GM18502 (cell line): ENCODE measurements at regions not wholly inside any gene's neighbourhood (a gene's known extent, or its start where the extent isn't known, plus 50 kb on each side); places are given as distances from the start of the nearest gene placed in this dataset.

Experiments used
- ATAC-seq: cut with Tn5 transposase; IDR thresholded peaks from one replicate; pipeline ENCODE4 v1.9.1; 2021; ENCODE audit warnings: mild to moderate bottlenecking; ENCODE audit not compliant: unreplicated experiment, poor library complexity

GRCh38 chr15:98178861-98179260 lies 218.4 kb downstream of the ARRDC4 start:
- no peak for ATAC-seq

- no peak for ATAC-seq
Measured at GRCh38 chr15:98187549-98187948, 227.0 kb downstream of the ARRDC4 start.

GRCh38 chr15:98190914-98191313 lies 230.4 kb downstream of the ARRDC4 start:
- ATAC-seq, result no peak

- no peak for ATAC-seq
Measured at GRCh38 chr15:98195796-98196195, 235.3 kb downstream of the ARRDC4 start.

GRCh38 chr15:98196371-98196770 lies 235.9 kb downstream of the ARRDC4 start:
- ATAC-seq, result no peak

- ATAC-seq, result no peak
Measured at GRCh38 chr15:98202256-98202655, 241.8 kb downstream of the ARRDC4 start.

GRCh38 chr15:98203872-98204660 lies 243.6 kb downstream of the ARRDC4 start:
- no peak for ATAC-seq

- no peak for ATAC-seq
Measured at GRCh38 chr15:98207928-98208327, 247.4 kb downstream of the ARRDC4 start.

- ATAC-seq, result no peak
Measured at GRCh38 chr15:98213346-98213979, 253.0 kb downstream of the ARRDC4 start.

GRCh38 chr15:98216166-98216565 lies 255.7 kb downstream of the ARRDC4 start:
- no peak for ATAC-seq

GRCh38 chr15:98217356-98217755 lies 256.9 kb downstream of the ARRDC4 start:
- ATAC-seq, result no peak

GRCh38 chr15:98221144-98221543 lies 260.6 kb downstream of the ARRDC4 start:
- ATAC-seq, result no peak

- ATAC-seq, result no peak
Measured at GRCh38 chr15:98221577-98221976, 261.1 kb downstream of the ARRDC4 start.

GRCh38 chr15:98226149-98226548 lies 265.6 kb downstream of the ARRDC4 start:
- no peak for ATAC-seq

- ATAC-seq, result no peak
Measured at GRCh38 chr15:98226578-98226977, 266.1 kb downstream of the ARRDC4 start.

- no peak for ATAC-seq
Measured at GRCh38 chr15:98228846-98229245, 268.3 kb downstream of the ARRDC4 start.

GRCh38 chr15:98230975-98231374 lies 270.5 kb downstream of the ARRDC4 start:
- ATAC-seq, result no peak

- no peak for ATAC-seq
Measured at GRCh38 chr15:98231696-98232440, 271.4 kb downstream of the ARRDC4 start.

GRCh38 chr15:98232761-98233160 lies 272.3 kb downstream of the ARRDC4 start:
- no peak for ATAC-seq

- ATAC-seq, result no peak
Measured at GRCh38 chr15:98233873-98234272, 273.4 kb downstream of the ARRDC4 start.

GRCh38 chr15:98240303-98240702 lies 279.8 kb downstream of the ARRDC4 start:
- ATAC-seq, result no peak
